Spinal cord (tissue), 9 donors: ENCODE measurements at regions not wholly inside any gene's neighbourhood (a gene's known extent, or its start where the extent isn't known, plus 50 kb on each side); places are given as distances from the start of the nearest gene placed in this dataset.

Experiments
- DNase-seq, 6 donors: peaks; one replicate each; pipeline versions ENCODE4 v3.0.0 to v3.0.0-alpha.2; 2013 to 2015; ENCODE audit warnings: low spot score in 6 of 6, low read depth in 4 of 6
- H3K27ac ChIP-seq: one replicate; pipeline ENCODE4 v1.5.1; 2013; ENCODE audit warnings: low read depth, low read length, control low read depth
- H3K27me3 ChIP-seq: one replicate; pipeline ENCODE4 v1.6.1; 2013; ENCODE audit warnings: low read length; ENCODE audit not compliant: control insufficient read depth, insufficient read depth
- H3K36me3 ChIP-seq: one replicate; pipeline ENCODE4 v1.6.1; 2013; ENCODE audit warnings: low read length; ENCODE audit not compliant: control insufficient read depth, insufficient read depth
- H3K4me1 ChIP-seq: one replicate; pipeline ENCODE4 v1.6.1; 2013; ENCODE audit warnings: low read length; ENCODE audit not compliant: control insufficient read depth, insufficient read depth
- H3K4me3 ChIP-seq: one replicate; pipeline ENCODE4 v1.5.1; 2013; ENCODE audit warnings: low read depth, low read length, control low read depth
- H3K9me3 ChIP-seq: one replicate; pipeline ENCODE4 v1.6.1; 2013; ENCODE audit warnings: low read length; ENCODE audit not compliant: control insufficient read depth, insufficient read depth
- WGBS: methylation state at CpG from one replicate; pipeline ENCODE4 v1.1.5; 2013; ENCODE audit warnings: missing lambda C conversion rate; ENCODE audit not compliant: insufficient coverage; 5-methylcytosine and 5-hydroxymethylcytosine counted together
- donor health status: healthy.

DNA sequence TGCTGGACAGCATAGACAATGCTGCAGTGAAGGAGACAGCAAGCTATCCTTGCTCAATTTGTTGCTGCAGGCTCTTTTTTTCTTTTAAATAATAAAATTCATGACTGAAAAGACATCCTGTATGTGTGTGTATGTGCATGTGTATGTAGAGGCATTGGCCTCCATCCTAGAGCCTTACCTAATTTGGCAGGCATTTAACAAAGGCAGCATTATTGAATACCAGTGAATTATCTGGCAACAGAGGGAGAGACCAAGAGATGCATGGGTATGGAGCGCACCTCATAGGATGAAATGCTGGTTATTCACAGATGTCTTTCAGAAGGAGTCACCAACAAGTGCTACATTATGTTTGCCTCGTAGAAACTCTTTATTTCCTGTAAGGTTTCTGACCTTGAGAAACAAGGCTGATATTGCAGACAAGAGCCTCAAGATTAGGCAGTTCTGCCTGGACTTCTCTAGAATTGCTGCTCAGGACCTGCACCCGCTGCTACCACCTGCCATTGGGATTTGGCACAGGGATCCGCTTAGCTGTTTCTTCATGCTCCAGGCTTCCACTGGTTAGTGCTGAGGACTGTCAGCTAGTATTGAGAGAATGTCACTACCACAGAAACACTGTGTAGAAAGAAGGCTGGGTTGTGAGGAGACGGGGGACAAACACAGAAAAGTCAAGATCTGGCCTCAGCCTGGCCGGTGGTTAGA lies 247.7 kb upstream of the RFX3 start:
- Histone ChIP-seq H3K27ac (no peak overlapping the region), H3K27me3 (no peaks in the 10 kb centered on the region), H3K4me1 (no peaks in the 10 kb centered on the region), H3K36me3 (no peaks in the 10 kb centered on the region), H3K4me3 (no peak overlapping the region), H3K9me3 (no peaks in the 10 kb centered on the region)
- DNase-seq = no peak
- WGBS = 67% methylated on average over 2 of the region's 6 CpGs

DNA sequence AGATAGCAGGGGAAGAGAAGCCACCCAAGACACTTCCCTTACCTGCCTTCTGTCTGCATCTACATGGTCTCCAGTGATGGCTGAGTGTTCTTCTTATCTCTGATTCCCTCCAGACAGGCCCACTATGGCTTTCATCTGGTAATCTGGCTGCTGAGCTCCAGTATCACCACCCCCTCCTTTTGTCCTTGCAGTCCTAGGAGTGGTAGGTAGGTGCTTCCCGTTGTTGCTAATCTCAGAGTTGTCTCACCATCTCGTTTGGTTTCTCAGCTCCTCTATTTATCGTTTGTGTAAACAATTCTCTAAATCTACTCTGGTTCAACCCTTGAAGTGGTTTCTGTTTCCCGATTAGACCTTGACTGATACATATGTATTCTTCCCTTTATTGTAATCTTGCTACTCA lies 243.8 kb upstream of the RFX3 start:
- no peak overlapping the region for H3K27ac ChIP-seq
- no peak overlapping the region for H3K4me3 ChIP-seq
- H3K4me1 ChIP-seq = no peaks in the 10 kb centered on the region
- no peaks in the 10 kb centered on the region for H3K36me3 ChIP-seq
- no peak for DNase-seq
- H3K27me3 ChIP-seq = no peaks in the 10 kb centered on the region
- WGBS = 45% methylated on average over 2 of the region's 4 CpGs
- H3K9me3 ChIP-seq = no peaks in the 10 kb centered on the region

GRCh38 chr9:3768712-3769457 lies 243.1 kb upstream of the RFX3 start:
- Histone ChIP-seq H3K9me3 (no peaks in the 10 kb centered on the region), H3K36me3 (no peaks in the 10 kb centered on the region), H3K4me3 (no peak overlapping the region), H3K27me3 (no peaks in the 10 kb centered on the region), H3K27ac (no peak overlapping the region), H3K4me1 (no peaks in the 10 kb centered on the region)
- DNase-seq = no peak
- 80% methylated on average over 1 of the region's 5 CpGs for WGBS

DNA sequence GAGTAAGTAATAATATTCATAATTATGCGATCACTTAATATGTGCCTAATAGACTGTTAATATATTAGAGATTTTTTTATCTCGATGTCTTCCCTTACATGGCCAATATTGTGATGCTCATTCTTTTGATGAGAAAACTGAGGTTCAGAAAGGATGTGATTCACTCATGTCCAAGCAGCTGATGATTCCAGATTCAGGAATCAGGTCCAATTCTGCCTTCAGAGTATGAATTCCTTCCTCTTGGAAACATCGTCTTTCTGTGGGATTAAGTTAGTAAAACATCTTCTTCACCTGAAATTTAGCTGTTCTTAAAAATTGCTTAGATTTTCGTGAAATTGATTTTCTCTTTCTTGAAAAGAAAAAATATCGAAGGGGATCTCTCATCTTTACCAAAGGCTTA lies 242.5 kb upstream of the RFX3 start:
- H3K4me3 ChIP-seq = no peak overlapping the region
- H3K36me3 ChIP-seq = no peaks in the 10 kb centered on the region
- no peaks in the 10 kb centered on the region for H3K27me3 ChIP-seq
- 100% methylated on average over 2 of the region's 5 CpGs for WGBS
- H3K4me1 ChIP-seq = no peaks in the 10 kb centered on the region
- no peak overlapping the region for H3K27ac ChIP-seq
- no peaks in the 10 kb centered on the region for H3K9me3 ChIP-seq
- DNase-seq = no peak

- Histone ChIP-seq H3K27ac (no peak overlapping the region), H3K36me3 (no peaks in the 10 kb centered on the region), H3K4me3 (no peak overlapping the region), H3K9me3 (no peaks in the 10 kb centered on the region), H3K27me3 (no peaks in the 10 kb centered on the region), H3K4me1 (no peaks in the 10 kb centered on the region)
- WGBS = no CpG with 5 or more reads among the region's 3 CpGs
- no peak for DNase-seq
Observed at GRCh38 chr9:3762076-3762475, 236.3 kb upstream of the RFX3 start.

DNA sequence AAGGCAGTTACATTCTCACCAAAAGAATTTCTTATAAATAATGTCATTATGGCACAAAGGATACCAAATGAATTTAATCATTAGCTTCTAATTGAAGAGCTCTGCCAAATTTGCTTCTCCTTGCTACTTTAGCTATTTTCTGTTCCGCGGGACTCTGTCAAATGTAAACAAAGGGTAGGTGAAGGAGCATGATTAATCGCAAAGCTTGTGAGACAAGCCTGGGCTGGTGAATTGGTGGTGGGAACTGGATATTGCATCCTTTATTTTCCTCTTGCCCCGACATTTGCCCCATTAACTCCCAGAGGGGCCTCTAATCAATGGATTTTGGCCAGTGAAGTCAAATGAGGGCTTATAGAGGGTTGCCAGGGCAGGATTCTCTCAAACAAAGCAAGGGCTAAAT lies 234.2 kb upstream of the RFX3 start:
- DNase-seq = peak in 3 of 6 donors; percentile 11 to 49 (median 25)
- no peaks in the 10 kb centered on the region for H3K27me3 ChIP-seq
- no peaks in the 10 kb centered on the region for H3K4me1 ChIP-seq
- H3K9me3 ChIP-seq = no peaks in the 10 kb centered on the region
- H3K4me3 ChIP-seq = no peak overlapping the region
- 0% methylated on average over 1 of the region's 4 CpGs for WGBS
- H3K36me3 ChIP-seq = no peaks in the 10 kb centered on the region
- H3K27ac ChIP-seq = no peak overlapping the region

DNA sequence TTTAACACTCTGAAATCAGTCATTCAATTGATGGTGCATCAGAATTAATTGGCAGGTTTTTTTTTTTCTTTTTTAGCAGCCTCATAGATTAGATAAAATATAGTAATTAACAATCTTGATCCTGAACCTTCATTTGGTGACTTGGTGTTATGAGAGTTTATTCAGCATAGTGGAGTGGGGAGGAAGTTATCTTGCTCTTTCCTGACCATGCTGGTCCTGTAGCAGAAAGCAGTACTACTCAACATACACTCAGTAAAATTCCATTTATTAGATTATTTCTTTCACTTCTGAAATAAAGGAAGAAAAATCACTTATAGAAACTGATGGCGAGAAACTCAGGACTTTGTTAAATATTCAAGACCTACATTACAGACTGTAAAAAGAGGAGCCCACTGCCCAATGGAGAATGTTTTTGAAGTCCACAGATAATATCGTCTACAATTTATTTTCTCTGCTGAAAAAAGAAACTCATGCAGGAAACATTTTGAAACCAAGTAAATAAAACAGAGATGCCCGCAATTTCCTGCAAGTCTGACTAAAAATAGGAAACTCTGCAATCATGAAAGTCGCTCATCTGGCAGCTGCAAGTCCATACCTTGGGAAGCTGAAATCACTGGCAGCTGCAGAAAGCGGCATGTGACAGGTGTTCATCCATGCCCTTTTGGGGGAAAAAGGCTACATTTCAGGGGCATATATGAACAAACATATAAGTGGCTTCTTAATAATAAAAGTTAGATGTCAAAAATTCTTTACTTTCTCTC lies 233.2 kb upstream of the RFX3 start:
- 63% methylated on average over 2 of the region's 5 CpGs for WGBS
- H3K27ac ChIP-seq = no peak overlapping the region
- no peak for DNase-seq
- no peaks in the 10 kb centered on the region for H3K27me3 ChIP-seq
- no peaks in the 10 kb centered on the region for H3K9me3 ChIP-seq
- no peaks in the 10 kb centered on the region for H3K36me3 ChIP-seq
- no peaks in the 10 kb centered on the region for H3K4me1 ChIP-seq
- no peak overlapping the region for H3K4me3 ChIP-seq

GRCh38 chr9:3756071-3756470 lies 230.3 kb upstream of the RFX3 start:
- Histone ChIP-seq H3K4me1 (no peaks in the 10 kb centered on the region), H3K4me3 (no peak overlapping the region), H3K27ac (no peak overlapping the region), H3K27me3 (no peaks in the 10 kb centered on the region), H3K9me3 (no peaks in the 10 kb centered on the region), H3K36me3 (no peaks in the 10 kb centered on the region)
- 90% methylated on average over 3 of the region's 3 CpGs for WGBS
- no peak for DNase-seq

DNA sequence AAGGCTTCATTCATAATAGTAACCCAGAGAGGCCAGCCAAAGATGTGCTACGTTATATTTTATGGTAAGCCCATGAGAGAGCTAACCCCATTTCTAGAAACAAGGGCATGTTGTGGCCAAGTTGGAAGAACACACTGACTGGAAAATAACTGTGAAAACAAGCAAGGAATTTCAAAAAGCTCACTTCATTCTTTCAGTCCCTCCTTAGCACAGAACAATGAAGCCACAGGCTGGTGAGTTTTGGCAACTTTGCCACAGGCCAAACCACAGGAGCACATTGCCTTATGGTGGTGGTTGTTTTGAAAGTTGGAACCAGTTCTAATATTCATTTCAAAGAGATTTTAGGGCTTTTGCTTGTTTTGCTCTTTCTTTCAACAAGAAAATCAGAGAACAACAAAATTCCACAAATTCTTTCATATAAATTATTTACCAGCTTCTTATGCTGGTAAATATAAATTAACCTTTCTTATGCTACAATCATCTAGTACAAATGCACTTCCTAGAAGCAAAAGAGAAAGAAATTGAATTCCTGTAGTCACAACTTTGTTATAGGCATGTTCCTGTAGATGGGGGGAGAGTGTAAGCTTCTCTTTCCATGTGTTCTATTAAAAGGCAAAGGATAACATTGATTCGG lies 225.4 kb upstream of the RFX3 start:
- Histone ChIP-seq H3K9me3 (no peaks in the 10 kb centered on the region), H3K27ac (no peak overlapping the region), H3K27me3 (no peaks in the 10 kb centered on the region), H3K4me3 (no peak overlapping the region), H3K4me1 (no peaks in the 10 kb centered on the region), H3K36me3 (no peaks in the 10 kb centered on the region)
- 57% methylated on average over 1 of the region's 2 CpGs for WGBS
- DNase-seq = peak in 1 of 6 donors; percentile 49
